Left ventricle myocardium superior (tissue), 1 donor: ENCODE measurements at regions not wholly inside any gene's neighbourhood (a gene's known extent, or its start where the extent isn't known, plus 50 kb on each side); places are given as distances from the start of the nearest gene placed in this dataset.

ENCODE experiments used
- ATAC-seq: fragments of 200-7000 bp; cut with Tn5 transposase; one replicate; pipeline ENCODE4 v1.9.1; 2020; ENCODE audit warnings: mild to moderate bottlenecking, moderate library complexity
- DNase-seq: peaks from one replicate; pipeline ENCODE4 v3.0.0-alpha.2; 2020
- intact Hi-C: fragments of 100-400 bp; cut with micrococcal nuclease; formaldehyde crosslinking; loops from one replicate; pipeline ENCODE4 v1.11.0; 2022
- donor health status: DM: no; HTN: yes; CAD: no; lungs with severe emphysema.

DNA sequence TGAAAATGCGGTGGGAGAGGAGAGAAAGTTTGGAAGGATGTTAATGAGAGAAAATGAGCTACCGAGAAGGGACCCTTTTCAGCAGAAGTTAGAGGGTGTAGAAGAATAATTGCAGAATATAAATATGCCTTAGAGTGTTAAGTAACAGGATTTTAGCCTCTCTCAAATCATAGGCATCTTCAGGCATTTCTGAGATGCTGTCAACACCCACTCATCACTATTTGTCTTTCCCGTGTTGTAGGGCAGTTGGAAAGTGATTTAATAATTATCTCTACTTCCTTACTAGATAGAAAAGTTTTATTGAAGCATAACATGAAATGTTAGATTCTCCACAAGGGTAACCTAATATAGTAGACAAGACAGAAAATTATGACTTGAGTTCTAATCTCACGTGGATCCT, 96.4 kb upstream of the RGS4 start:
- no peak for ATAC-seq
- intact Hi-C loops: no loop called here

DNA sequence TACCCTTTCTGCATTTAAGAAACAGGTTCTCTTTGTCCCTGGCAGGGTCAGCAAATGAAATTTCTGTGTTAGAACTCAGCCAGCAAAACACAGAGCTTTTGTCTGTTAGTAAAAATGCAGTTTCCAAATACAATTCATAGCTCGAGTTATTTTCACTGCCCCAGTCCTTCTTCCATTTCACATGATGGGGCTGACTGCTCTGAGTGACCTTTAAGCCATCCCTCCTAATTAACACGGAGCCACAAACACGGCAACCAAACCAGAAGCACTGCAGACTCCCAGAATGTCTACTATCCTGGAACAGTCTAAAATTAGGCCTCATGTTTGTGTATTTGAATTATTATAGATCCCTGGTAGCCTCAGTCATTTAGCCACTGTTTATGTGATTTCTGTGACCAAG, 99.1 kb upstream of the RGS4 start:
- no peak for DNase-seq
- ATAC-seq: no peak
- intact Hi-C loops: no loop called here

More for the DNA sequence above, 96.4 kb upstream of the RGS4 start:
- DNase-seq: no peak

DNA sequence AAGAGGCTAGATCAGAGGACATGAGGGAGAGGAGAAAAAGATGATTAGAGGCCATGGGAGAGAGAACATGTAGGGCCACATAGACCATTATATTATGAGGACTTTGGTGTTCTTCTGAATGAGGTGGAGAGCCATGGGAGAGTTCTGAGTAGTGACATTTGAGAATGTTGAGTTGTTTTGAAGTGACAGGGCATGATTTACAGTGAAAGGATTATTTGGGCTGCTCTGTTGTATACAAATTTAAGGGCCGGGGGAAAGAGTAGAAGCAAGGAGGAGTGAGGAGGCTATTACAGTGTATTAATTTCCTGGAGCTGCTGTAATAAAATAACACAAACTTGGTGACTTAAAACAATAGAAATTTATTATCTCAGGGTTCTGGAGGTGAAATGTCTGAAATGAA, 102.5 kb upstream of the RGS4 start:
- DNase-seq: no peak
- intact Hi-C loops: no loop called here

DNA sequence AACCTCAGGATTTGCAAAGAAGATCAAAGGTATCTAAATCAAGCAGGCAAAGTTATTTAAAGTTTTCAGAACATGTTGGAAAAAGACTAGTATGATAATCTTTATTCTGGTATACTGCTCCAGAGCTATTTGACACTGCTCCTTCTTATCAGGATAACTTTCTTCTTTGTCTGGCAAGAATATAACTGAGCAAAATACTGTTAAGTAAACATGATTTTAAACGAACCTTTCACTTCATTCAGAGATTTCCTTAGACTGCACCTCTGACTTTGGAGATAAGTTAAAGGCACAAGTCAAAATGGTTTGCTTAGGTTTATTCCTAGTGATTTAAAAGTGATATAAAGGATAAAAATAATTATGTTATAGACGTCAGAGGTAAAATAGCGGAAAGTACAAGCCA, 103.9 kb upstream of the CCDC190 start:
- intact Hi-C loops: no loop called here
- no peak for DNase-seq
- no peak for ATAC-seq

More for the DNA sequence above, 102.5 kb upstream of the RGS4 start:
- no peak for ATAC-seq

DNA sequence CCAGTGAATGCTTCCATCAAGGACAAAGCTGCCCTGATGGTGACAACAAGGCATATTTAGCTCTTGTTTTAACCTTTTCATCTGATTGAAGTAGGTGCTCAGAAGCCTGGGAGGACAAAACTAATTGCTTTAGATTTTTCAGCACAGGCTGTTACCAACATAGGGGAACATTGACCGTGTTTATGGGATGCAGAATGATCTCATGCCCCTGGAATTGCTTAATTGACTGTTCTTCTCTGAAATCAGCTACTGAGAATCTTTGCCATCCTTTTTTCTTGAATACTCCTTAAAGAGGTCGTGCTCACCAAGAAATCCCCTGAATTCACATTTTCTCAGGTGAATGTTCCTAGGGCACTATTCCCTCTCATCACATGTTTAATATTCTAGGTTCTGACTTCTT, 95.9 kb upstream of the CCDC190 start:
- DNase-seq (no peak), ATAC-seq (no peak)
- intact Hi-C loops: no loop called here

DNA sequence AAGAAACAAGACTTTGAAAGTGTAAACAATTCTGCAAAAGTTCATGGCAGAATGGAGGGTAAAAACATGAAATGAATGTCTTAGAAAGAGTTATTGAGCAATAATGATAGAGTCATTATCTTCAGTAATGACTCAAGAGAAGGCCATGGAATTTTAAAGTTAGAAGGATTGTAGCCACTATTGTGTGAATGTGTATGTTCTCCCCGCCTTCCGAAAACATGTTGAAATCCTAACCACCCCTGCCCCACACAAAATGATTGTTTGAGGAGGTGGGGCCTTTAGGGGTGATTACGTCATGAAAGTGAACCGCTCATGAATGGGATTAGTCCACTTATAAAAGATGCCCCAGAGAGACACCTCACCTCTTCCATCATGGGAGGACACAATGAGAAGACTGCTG, 93.8 kb upstream of the CCDC190 start:
- no peak for DNase-seq
- ATAC-seq: no peak
- intact Hi-C loops: no loop called here

DNA sequence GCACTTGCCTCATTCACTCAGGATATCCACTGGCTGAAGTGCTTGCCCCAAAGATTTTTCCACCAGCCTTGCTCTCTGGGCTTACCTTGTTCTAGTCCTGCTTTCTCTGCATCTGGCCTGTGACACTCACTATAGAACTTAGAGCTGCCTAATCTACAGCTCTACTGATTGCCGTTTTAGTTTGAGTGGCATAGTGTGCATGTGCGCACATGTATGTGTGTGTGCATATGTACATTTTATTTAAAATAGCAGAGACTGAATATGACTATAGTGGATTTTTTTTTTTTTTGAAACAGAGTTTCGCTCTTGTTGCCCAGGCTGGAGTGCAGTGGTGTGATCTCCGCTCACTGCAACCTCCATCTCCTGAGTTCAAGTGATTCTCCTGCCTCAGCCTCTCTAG, 92.0 kb upstream of the CCDC190 start:
- ATAC-seq (no peak), DNase-seq (no peak)
- intact Hi-C loops: no loop called here

DNA sequence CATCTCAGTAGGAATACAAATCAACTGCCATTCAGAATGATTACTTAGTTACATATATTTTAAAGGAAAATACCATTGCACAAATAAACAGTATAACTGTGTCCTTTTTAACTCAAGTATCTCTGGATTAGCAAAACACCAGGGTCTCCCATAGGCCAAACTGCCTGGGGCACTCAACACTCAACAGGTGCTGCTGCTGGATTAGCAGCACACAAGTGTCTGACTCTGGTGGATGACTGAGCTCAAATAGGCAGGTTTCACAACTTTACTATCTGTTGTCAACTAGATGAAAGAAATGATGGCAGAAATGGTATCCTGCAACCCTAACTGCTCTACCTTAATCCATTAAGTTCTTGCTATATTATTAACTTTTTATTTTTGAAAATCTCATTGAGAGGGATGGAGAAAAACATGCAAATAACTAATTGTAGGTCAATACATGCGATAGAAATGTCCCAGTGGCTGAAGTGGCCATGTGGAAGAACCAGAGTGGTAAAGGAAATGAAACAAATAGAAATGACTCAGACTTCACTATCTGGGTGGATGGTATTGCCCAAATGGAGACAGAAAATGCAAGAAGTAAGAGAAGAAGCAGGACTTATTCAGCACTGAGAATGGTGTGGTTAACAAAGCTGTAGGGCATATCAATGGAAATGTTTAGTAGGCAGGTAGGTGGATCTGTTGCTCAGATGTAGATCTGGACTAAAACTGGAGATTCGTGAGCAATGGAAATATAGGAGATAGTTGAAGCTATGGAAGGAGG, 90.8 kb upstream of the CCDC190 start:
- ATAC-seq: no peak

DNA sequence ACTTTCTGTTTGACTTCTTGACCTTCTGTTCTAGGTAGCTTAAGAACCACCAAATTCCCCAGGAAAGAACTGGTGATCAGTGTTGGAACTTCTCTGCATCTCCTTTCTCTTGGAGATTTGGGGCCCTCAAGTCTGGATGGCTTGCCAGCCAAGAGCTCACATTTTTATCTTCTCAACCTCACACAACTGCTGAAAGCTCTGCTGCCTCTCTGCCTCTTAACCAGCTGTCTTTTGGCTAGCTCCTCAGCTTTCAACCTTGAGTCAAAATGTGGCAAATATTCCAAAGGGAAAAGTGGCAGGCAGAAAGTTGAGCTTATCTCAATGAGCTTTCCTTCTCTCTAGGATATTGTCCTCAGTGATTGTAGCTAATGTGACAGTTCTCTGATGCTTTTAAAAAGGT, 89.2 kb upstream of the CCDC190 start:
- DNase-seq: no peak
- no peak for ATAC-seq
- intact Hi-C loops: no loop called here

More for the DNA sequence above, 90.8 kb upstream of the CCDC190 start:
- intact Hi-C loops: no loop called here
- no peak for DNase-seq

DNA sequence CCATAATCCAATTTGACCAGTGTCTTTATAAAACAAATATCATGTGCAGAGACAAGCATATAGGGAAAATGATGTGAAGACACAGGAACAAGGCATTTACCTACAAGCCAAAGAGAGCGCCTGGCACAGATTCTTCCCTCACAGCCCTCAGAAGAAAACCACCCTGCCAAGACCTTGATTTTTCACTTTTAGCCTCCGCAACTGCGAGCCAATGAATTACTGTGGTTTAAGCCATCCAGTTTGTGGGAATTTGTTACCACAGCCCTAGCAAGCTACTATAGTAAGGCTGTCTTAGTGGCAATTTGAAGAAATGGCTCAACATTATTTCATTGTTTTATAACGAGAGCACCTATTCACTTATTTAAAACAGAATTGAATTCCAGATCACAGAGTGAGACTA, 85.7 kb upstream of the CCDC190 start:
- DNase-seq: no peak
- ATAC-seq: no peak
- intact Hi-C loops: no loop called here

DNA sequence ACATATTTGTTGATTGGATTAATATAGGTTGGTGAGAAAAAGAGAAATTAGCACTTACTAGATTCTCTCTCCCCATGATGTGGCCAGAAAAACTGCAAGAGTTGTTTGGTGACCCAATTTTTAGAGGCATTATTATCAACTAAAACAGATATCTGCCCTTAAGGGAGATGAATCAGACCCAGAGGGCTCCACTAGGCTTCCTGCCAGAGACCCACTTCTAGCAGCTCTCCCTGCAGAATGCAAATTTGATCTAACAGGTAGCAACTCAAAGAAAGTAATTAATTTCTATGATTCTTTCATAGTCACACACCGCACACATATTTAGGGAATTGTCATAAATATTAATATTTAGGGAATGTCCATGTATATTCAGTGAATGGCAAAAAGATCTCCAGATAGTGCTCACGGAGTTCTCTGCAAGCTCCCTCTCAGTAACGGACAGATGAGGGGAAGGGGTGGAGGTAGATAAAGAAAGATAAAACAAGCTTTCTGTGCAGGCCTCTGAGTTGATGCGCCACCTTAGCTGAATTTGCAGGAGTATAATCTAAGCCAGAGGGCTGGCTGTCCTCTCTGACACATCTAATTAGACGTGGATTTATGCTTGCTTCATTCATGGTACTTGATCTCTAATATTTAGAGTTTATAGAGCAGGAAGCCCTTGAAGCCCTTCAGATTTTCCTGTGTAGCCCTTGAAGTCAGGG, 84.1 kb upstream of the CCDC190 start:
- intact Hi-C loops: no loop called here
- DNase-seq (no peak), ATAC-seq (no peak)

DNA sequence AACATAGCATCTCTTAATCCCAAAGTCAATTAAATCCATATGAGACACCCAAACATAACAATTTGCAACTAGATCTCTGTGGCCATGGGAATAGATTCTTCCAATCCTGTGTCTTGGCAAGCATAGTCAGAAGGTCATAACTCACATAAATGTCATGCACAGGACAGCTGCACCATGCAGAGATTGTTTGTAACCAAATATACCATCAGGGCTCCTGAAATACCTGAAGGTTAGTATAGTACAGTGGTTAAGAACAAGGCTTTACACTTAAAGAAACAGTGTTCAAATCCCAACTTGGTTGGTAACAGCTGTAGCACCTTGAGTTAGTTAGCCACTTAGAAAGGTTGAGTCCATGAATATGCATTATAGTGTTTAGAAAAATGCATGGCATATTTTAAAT, 82.6 kb upstream of the CCDC190 start:
- ATAC-seq (peak; percentile 41), DNase-seq (no peak)
- intact Hi-C loops: no loop called here

DNA sequence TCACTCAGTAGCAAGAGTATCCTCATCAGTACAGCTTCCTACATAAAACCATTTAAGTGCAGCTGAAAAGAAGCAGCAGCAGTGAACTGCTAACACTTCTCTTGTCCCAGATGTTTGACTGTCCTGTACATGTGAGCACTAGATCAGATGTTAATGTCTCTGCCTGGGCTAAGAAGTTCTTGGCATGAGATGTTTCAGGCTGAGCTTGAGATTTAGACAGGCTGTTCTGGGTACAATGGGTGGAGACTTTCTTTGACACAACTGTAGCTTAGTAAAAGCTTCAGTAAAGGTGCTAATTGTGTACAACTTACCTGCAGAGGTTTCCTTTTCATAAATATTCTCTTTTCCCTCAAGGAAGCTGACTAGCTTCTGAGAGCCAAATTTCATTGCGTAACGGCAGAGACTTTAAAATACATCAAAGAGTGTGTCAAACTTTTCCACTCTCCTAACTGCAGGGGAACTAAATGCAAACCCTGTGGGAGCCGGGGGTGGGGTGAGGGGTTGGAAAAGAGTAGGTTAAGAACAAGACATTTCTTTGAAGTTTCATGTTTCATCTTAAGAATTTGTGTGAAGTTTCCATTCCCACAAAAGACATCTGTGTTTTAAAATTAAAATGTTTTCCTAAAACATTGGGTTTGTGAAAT, 82.1 kb upstream of the CCDC190 start:
- intact Hi-C loops: no loop called here
- peak; percentile 34 for ATAC-seq
- DNase-seq: no peak

DNA sequence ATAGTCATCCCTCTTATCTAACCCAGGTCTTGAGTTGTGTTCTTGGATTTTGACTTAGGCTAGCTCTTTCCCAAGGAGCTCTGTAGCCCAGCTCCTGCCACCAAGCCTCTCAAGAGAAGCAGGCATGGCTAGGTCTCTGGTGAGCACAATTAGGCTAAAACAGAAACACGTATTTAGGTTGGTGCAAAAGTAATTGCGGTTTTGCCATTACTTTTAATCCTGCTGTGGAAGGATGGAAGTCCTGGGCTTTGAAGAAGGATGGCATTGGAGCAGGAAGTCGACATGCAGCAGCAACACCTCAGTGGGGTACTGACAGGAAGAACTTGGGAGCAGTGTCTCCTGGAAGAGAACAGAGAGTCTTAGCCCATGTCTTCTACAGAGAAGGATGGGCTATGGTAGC, 80.0 kb upstream of the CCDC190 start:
- ATAC-seq (no peak), DNase-seq (no peak)
- intact Hi-C loops: no loop called here

DNA sequence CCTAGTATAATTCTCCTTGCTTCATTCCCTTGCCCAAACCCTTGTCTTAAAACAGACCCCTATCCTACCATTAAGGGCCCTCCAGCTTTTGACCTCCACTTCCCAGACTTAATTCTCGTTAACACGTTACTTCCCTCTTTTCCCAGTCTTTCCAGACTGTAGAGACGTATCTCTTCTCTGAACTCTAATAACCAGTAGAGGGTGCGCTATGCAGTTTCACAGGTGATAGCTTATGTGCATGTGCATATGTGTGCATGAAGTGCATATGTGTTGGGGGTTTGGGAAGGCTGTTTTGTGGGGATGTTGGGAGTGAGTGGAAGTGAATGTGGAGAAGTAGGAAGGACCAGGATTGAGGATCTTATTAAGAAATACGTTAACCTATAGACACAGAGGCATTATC, 78.1 kb upstream of the CCDC190 start:
- no peak for ATAC-seq

DNA sequence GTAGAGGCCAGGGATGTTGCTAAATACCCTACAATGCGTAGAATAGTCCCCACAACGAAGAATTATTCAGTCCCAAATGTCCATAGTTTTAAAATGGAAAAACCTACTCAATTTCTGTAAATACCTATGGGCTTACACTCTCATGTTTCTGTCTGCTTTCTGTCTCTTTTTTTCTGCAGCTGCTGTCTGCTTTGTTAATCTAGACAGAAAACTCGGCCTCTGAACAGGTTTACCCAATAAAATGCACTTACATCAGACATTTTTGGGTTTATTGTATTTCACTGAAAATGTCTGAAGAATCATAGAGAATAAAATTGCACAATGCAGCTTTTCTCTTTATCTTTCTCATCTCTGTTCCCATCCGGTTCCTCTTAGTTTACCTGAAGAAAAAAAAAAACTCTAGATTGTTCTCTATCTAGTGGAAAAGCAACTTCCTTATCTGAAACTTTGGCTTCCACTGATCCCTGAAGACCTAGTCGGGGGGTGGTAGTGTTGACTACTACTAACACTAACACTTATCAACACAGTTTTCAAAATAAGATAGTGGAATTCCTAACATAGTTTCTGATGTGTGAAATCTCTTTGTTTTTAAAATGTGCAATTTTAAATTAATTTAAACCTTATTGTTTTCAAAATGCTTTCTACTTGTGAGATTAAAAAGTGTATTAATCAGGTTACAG, 76.9 kb upstream of the CCDC190 start:
- DNase-seq (no peak), ATAC-seq (no peak)
- intact Hi-C loops: loop anchor here (2.0 kb wide), 1 partner anchor 23 kb away; no protein-coding TSS in a partner anchor

More for the DNA sequence above, 78.1 kb upstream of the CCDC190 start:
- no peak for DNase-seq
- intact Hi-C loops: loop anchor here (2.0 kb wide), 1 partner anchor 24 kb away; no protein-coding TSS in a partner anchor

DNA sequence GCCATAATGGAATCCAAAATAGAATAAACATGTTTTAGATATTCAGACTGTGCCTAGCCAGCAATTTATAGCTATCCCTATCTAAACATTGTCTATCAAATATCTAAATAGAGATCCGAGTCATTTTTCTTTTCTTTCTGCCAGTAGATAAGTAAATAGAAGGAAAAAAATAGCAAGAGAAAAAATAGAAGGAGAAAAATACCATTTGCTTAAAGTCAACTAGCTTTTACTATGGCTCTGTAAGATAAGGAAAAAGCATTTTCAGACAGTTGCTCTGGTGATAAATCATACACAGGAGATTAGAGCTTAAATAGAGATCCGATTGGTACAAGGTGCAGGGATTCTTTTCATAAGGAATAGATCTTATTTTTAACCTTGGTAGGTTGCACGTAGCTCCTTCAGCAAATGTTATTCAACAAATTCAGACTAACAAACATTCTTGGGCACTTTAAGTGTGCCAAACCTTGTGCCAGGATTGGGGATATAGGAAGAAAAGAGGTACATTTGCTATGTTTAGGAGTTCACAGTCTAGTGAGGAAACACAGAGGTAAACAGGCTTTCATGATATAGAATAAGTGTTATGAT, 70.1 kb upstream of the CCDC190 start:
- intact Hi-C loops: no loop called here
- no peak for ATAC-seq
- no peak for DNase-seq

DNA sequence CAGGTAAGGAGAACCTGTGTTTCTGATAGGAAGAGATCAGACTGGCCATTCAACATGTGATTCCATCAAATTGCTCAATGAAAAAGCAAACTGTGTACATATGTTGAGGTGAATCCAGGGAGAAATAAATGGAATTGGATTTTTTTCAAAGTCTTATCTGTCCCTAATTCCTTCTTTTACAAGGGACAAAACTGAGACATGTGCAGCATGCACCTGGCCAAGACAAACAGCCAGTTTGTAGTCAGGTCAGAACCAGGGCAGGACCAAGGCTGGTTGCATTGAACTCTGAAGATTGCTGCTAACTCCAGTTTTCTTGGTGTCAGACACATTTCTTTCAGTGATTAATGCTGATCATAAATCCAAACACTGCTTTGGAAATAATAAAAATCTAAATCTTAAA, 69.6 kb upstream of the CCDC190 start:
- DNase-seq: no peak

DNA sequence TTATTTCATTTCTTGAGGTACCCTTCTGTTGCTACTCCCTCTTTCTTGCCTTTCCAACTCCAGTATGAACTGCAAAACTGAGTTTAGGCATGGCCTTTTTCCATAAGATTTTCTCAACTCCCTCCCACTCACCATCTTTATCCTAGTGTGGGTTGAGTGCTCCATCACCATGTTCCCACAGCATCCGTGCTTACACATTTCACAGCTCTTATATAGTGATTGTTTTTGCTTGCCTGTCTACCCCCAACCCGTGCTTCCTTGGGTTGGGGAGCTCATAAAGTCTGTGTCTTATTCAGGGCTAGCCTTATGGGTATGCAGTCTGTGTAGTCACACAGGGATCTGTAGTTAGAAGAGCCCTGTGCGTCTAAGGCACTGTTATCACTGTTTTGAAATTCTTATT, 68.2 kb upstream of the CCDC190 start:
- ATAC-seq (no peak), DNase-seq (no peak)
- intact Hi-C loops: no loop called here

More for the DNA sequence above, 69.6 kb upstream of the CCDC190 start:
- intact Hi-C loops: no loop called here
- ATAC-seq: no peak
